ENCODE measurements at regions not wholly inside any gene's neighbourhood (a gene's known extent, or its start where the extent isn't known, plus 50 kb on each side); places are given as distances from the start of the nearest gene placed in this dataset.

DNA sequence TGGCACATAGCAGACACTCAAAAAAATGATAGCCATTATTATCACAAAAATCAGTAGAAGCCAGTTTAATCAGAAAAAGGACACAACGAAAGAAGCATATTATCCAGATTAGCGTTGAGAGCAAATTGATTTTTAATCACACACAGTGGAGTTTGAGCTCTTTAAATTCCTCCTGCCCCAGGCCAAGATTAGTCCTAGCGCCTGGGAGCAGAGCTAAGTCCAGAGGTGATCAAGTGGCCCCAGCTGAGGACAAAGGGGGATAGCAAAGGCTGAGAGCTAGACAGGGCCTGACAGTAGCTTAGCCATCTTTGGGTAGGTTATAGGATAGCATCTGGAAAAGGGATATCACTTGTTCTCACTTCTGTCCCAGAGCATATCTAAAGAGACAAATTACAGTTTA is 133.6 kb downstream of the NXPE2 start:
- H3K27me3 Mint-ChIP-seq (ENCODE audit: insufficient read depth), result no peaks in the 10 kb centered on the region
- H3K4me3 Mint-ChIP-seq, result no peak overlapping the region
- no peak overlapping the region for H3K27ac Mint-ChIP-seq
- DNase-seq, result no peak
- TF ChIP-seq, protein P1, sequence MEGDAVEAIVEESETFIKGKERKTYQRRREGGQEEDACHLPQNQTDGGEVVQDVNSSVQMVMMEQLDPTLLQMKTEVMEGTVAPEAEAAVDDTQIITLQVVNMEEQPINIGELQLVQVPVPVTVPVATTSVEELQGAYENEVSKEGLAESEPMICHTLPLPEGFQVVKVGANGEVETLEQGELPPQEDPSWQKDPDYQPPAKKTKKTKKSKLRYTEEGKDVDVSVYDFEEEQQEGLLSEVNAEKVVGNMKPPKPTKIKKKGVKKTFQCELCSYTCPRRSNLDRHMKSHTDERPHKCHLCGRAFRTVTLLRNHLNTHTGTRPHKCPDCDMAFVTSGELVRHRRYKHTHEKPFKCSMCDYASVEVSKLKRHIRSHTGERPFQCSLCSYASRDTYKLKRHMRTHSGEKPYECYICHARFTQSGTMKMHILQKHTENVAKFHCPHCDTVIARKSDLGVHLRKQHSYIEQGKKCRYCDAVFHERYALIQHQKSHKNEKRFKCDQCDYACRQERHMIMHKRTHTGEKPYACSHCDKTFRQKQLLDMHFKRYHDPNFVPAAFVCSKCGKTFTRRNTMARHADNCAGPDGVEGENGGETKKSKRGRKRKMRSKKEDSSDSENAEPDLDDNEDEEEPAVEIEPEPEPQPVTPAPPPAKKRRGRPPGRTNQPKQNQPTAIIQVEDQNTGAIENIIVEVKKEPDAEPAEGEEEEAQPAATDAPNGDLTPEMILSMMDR (IDR thresholded peaks at IDR 0.05), result no peak
- no peaks in the 10 kb centered on the region for H3K36me3 Mint-ChIP-seq (ENCODE audit: low read depth)
- no peaks in the 10 kb centered on the region for H3K4me1 Mint-ChIP-seq (ENCODE audit: low read depth)
- H3K9me3 Mint-ChIP-seq, result peaks cover 25% of the 10 kb centered on the region

DNA sequence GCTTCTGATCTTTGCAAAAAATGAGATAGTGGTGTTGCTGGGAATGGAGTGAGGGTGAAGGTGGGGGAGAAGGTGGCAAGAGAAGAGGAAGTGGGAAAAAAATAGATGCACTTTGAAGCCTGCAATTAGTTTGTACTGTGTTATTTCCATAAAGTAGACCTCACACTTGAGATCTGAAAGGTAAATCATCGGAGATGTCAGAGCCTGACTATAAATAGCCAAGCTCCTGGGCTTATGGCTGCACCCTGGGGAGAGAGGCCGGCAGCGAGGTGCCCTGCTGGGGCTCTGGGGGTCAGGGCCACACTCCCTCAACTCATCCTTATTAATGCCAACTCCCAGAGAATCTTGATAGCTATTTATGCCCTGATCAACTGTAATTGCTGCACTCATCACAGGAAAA is 134.4 kb downstream of the NXPE2 start:
- no peaks in the 10 kb centered on the region for H3K4me1 Mint-ChIP-seq (ENCODE audit: low read depth)

DNA sequence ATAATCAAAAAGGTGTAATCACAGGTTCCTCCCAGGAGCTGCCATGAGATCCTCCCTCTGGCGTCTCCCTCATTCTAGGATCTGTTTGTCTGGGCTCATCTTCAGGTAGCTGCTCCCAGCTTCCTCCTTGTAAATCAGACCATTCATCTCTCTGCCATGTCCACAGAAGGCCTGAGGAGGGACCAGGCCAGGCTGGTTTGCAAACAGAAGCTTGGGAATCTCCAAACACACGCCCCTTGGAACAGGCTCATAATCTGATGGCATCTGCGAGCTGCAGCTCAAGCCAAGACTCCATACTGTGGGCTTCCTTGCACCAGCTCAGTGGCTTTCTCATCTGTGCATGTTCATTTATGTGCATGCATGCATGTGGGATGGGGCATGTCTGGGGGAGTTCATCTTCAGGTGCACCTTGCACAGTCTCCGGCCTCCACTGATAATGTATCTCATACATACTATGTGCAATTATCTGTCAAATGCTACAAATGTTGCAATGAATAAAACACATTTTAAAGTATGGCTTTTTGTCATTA is 134.9 kb downstream of the NXPE2 start:
- Mint-ChIP-seq H3K27me3 (ENCODE audit: insufficient read depth) (no peaks in the 10 kb centered on the region), H3K4me1 (ENCODE audit: low read depth) (no peaks in the 10 kb centered on the region), H3K9me3 (peaks cover 25% of the 10 kb centered on the region), H3K36me3 (ENCODE audit: low read depth) (no peaks in the 10 kb centered on the region), H3K27ac (no peak overlapping the region), H3K4me3 (no peak overlapping the region)
- TF ChIP-seq, protein P1 (IDR thresholded peaks at IDR 0.05), result no peak
- DNase-seq, result no peak

More for the DNA sequence above, 134.4 kb downstream of the NXPE2 start:
- no peaks in the 10 kb centered on the region for H3K27me3 Mint-ChIP-seq (ENCODE audit: insufficient read depth)
- peaks cover 25% of the 10 kb centered on the region for H3K9me3 Mint-ChIP-seq
- no peak for DNase-seq
- no peak overlapping the region for H3K4me3 Mint-ChIP-seq
- H3K36me3 Mint-ChIP-seq (ENCODE audit: low read depth), result no peaks in the 10 kb centered on the region
- H3K27ac Mint-ChIP-seq, result no peak overlapping the region
- TF ChIP-seq, protein P1 (IDR thresholded peaks at IDR 0.05), result no peak

DNA sequence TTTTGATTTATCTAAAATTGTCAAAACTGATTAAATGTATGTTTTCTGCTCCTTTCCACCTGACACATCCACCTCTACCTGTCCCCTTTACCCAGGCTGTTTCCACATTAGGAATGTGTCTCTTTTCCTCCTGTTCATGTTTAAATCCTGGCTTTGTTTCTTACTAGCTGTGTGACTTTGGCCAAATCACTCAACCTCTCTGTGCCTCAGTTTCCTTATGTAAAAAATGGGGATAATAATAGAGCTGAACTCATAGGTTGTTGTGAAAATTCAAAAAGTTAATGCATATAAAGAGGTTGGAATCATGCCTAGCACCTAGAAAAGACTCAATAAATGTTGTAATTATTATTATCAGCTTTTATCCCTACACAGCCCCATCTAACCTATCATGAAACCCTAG is 136.8 kb downstream of the NXPE2 start:
- TF ChIP-seq, protein P1 (IDR thresholded peaks at IDR 0.05), result no peak
- DNase-seq, result no peak
- no peak overlapping the region for H3K4me3 Mint-ChIP-seq
- H3K27ac Mint-ChIP-seq, result no peak overlapping the region
- H3K4me1 Mint-ChIP-seq (ENCODE audit: low read depth), result no peaks in the 10 kb centered on the region
- H3K9me3 Mint-ChIP-seq, result peaks cover 30% of the 10 kb centered on the region
- H3K27me3 Mint-ChIP-seq (ENCODE audit: insufficient read depth), result no peaks in the 10 kb centered on the region
- no peaks in the 10 kb centered on the region for H3K36me3 Mint-ChIP-seq (ENCODE audit: low read depth)

DNA sequence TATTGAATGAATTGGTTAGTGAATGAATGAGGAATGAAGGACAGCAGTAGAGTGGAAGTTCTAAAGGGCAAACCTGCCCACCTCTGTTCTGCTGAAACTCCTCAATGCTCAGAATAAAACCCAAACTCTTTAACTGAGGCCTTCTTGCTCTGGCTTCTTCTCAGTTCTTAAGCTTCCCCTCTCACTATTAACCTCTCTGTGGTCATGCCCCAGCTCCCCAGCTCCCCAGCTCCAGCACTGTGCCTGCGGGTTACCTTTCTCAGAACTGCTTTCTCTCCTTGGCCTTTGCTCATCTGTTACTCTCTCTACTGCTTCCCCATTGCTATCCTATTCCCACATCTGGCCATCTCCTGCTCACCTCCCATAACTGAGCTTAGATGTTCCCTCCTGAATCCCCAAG is 137.4 kb downstream of the NXPE2 start:
- Mint-ChIP-seq H3K9me3 (peaks cover 34% of the 10 kb centered on the region), H3K4me1 (ENCODE audit: low read depth) (no peaks in the 10 kb centered on the region), H3K27ac (no peak overlapping the region), H3K4me3 (no peak overlapping the region), H3K36me3 (ENCODE audit: low read depth) (no peaks in the 10 kb centered on the region), H3K27me3 (ENCODE audit: insufficient read depth) (no peaks in the 10 kb centered on the region)
- TF ChIP-seq, protein P1 (IDR thresholded peaks at IDR 0.05), result no peak
- DNase-seq, result no peak

DNA sequence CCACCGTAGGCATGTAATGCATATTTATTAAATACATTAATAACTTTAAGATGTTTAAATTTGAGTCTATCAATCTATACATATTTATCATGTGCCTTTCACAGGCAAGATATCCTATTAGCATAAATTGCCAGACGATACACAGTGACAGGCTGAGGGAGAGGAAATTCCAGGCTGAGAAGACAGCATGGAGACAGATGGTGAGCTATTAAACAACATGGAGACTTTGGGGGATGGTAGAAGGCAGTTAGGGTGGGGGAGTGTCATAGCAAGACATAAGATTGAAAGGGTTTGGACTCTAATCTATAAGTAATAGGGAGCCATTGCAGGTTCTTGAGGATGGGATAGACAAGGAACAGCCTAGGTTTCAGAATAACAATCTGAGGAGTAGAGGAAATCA is 138.5 kb downstream of the NXPE2 start:
- Mint-ChIP-seq H3K4me3 (no peak overlapping the region), H3K27ac (no peak overlapping the region), H3K9me3 (peaks cover 31% of the 10 kb centered on the region), H3K36me3 (ENCODE audit: low read depth) (no peaks in the 10 kb centered on the region), H3K4me1 (ENCODE audit: low read depth) (no peaks in the 10 kb centered on the region), H3K27me3 (ENCODE audit: insufficient read depth) (no peaks in the 10 kb centered on the region; the same call in 1 of the 2 replicates)
- no peak for DNase-seq
- TF ChIP-seq, protein P1 (IDR thresholded peaks at IDR 0.05), result no peak

All from HFFc6 (cell line).